ENCODE measurements at regions not wholly inside any gene's neighbourhood (a gene's known extent, or its start where the extent isn't known, plus 50 kb on each side); places are given as distances from the start of the nearest gene placed in this dataset.

DNA sequence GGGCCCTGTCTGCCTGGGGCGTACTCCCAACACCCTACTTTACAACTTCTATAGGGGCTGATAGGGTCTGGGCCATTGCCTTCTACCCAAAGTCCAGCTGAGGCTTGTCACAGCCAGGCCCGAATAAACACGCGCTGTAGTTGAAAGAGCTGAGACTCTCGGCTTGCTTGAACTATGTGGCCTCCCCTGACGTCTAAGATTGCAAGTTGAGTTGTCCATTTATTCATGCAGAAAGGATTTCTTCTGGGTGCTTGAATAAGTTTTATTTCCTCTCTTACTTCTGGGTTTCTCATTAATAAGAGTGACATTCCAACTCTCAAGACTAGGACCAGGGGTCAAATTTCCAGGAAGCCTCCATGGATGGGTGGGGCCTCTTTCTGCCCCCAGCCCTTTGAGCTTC, 74.4 kb upstream of the VRK1 start:
- no peak overlapping the region for H3K4me3 ChIP-seq (replicated peaks in 1 of 2; ENCODE audit: low read depth in 2 of 2, low read length in 2 of 2)
- TF ChIP-seq, protein P1, sequence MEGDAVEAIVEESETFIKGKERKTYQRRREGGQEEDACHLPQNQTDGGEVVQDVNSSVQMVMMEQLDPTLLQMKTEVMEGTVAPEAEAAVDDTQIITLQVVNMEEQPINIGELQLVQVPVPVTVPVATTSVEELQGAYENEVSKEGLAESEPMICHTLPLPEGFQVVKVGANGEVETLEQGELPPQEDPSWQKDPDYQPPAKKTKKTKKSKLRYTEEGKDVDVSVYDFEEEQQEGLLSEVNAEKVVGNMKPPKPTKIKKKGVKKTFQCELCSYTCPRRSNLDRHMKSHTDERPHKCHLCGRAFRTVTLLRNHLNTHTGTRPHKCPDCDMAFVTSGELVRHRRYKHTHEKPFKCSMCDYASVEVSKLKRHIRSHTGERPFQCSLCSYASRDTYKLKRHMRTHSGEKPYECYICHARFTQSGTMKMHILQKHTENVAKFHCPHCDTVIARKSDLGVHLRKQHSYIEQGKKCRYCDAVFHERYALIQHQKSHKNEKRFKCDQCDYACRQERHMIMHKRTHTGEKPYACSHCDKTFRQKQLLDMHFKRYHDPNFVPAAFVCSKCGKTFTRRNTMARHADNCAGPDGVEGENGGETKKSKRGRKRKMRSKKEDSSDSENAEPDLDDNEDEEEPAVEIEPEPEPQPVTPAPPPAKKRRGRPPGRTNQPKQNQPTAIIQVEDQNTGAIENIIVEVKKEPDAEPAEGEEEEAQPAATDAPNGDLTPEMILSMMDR (IDR thresholded peaks at IDR 0.05; ENCODE audit: low read depth, low read length): no peak

DNA sequence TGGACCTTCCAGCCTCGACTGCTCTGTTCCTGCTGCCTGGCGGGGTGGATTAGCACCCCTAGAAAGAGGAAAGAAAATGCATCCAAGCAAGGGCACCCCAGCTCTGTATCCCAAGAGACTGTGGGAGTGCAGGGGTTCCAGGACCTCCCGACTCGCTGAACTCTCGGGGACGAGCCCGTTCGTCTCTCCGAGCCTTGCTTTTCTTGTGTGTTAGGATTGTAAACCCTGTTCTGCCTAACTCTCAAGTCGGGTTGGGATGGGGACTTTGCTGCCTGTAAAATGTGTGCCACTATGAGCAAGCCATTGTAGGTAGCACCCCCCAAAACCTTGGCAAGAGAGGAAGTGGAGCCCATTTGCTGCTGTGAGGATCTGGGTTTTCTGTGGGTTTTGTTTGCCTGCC, 73.2 kb upstream of the VRK1 start:
- DNase-seq (ENCODE audit: low read depth in 2 of 2): no peak
- no peak overlapping the region for H3K4me3 ChIP-seq (replicated peaks in 1 of 2; ENCODE audit: low read depth in 2 of 2, low read length in 2 of 2)
- TF ChIP-seq, protein P1 (IDR thresholded peaks at IDR 0.05; ENCODE audit: low read depth, low read length): no peak

More for the DNA sequence above, 74.4 kb upstream of the VRK1 start:
- DNase-seq (ENCODE audit: low read depth in 2 of 2): no peak

DNA sequence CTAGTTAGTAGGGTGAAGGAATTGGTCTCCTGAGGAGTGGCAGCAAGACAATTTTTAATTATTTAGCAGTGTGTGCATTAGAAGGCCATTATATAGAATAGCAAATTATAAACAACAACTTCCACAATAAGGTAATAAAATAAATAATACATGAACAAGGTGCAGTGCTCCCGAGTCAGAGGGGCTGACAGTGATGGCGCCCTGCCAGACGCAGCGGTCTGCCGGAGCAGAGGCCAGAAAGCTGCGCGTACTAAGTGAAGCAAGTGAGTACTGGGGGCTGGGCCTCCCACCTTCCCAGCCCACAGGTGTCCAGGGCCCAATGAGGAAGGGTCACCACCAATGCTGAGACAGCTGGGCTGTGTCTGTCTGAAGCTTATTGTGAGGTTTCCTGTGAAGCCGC, 72.0 kb upstream of the VRK1 start:
- no peak for DNase-seq (ENCODE audit: low read depth in 2 of 2)
- no peak overlapping the region for H3K4me3 ChIP-seq (replicated peaks in 1 of 2; ENCODE audit: low read depth in 2 of 2, low read length in 2 of 2)
- TF ChIP-seq, protein P1 (IDR thresholded peaks at IDR 0.05; ENCODE audit: low read depth, low read length): no peak

DNA sequence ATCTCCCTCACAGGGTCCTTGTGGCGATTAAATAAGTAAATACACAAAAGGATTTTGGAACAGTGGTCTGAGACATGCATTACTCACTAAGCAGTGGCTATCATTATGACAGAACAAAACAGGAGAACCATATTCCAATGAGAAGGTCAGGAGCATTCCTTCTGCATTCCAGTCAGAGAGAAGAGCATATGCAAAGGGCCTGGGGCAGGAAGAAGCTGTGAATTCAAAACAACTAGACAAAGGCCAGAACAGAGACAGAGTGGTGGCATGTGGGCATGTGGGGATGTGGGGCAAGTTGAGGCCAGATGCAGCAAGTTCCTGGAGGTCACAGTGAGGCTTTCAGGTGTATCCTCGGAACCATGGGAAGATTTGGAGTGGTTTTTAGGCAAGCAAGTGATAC, 70.1 kb upstream of the VRK1 start:
- TF ChIP-seq, protein P1 (IDR thresholded peaks at IDR 0.05; ENCODE audit: low read depth, low read length): no peak

DNA sequence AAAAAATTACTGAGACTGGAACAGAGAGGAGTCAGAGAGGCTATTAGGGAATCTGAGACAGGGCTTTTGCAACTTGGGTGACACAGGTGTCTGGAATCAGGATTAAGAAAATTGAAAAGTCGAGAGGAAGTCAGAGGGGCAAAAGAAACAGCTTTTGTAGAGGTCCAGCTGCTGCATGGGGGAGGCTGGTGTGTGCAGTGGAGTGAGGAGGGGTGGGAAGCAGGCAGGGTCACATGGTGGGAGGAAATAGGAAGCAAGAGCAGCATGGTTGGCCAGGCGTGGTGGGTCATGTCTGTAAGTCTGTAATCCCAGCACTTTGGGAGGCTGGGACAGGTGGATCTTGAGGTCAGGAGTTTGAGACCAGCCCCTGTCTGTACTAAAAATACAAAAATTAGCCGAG, 69.7 kb upstream of the VRK1 start:
- TF ChIP-seq, protein P1 (IDR thresholded peaks at IDR 0.05; ENCODE audit: low read depth, low read length): no peak
- H3K4me3 ChIP-seq (replicated peaks in 1 of 2; ENCODE audit: low read depth in 2 of 2, low read length in 2 of 2): no peak overlapping the region
- no peak for DNase-seq (ENCODE audit: low read depth in 2 of 2)

More for the DNA sequence above, 70.1 kb upstream of the VRK1 start:
- H3K4me3 ChIP-seq (replicated peaks in 1 of 2; ENCODE audit: low read depth in 2 of 2, low read length in 2 of 2): no peak overlapping the region
- no peak for DNase-seq (ENCODE audit: low read depth in 2 of 2)

DNA sequence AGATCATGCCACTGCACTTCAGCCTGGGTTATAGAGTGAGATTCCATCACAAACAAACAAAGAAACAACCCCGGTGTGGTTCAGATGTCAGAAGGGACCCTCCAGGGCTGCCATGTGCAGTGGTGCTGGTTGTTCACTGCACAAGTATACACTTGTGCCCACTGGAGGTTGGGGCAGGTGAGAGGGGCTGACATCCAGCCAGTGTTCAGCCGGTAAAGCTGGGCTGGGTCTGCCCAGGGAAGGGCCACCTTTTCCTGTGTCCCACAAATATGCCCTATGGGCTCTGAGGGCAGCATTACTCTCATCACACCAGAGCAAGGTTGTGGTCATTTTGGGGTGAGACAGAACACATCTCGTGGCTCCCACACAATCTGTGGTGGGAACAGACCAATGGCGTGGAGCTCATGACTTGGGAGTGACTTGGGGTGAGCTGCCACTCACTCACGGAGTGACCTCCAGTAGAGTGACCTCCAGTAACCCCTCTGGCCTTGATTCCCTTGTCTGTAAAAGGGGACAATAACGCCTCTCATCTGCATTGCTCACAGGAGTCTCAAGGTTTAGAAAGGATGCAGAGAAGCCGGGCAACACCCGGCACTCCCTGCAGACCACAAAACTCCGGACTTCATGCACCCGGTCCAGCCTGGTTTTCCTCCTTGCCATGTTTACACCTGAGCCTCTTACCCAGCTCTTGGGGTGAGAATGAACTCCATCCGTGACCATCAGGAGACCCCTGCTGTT, 69.0 kb upstream of the VRK1 start:
- no peak overlapping the region for H3K4me3 ChIP-seq (replicated peaks in 1 of 2; ENCODE audit: low read depth in 2 of 2, low read length in 2 of 2)
- TF ChIP-seq, protein P1 (IDR thresholded peaks at IDR 0.05; ENCODE audit: low read depth, low read length): no peak
- DNase-seq (ENCODE audit: low read depth in 2 of 2): no peak

DNA sequence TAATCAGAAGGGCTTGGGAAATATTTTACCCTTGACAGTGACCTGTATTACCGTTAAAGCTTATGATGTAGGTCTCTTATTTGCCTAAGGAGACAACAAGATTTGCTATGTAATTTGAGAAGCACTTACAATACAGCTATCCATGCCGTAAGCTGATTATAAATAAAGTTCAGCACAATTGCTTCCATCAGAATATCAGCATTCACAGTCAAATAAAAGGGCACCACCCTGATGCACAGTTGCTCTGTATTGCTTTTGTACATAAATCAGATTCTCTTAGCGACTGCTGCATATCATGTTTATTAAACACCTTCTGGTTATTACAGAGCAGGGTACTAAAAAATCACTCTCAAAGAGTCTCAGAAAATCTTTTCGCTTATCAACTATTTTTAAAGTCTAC, 67.3 kb upstream of the VRK1 start:
- TF ChIP-seq, protein P1 (IDR thresholded peaks at IDR 0.05; ENCODE audit: low read depth, low read length): no peak
- no peak overlapping the region for H3K4me3 ChIP-seq (replicated peaks in 1 of 2; ENCODE audit: low read depth in 2 of 2, low read length in 2 of 2)
- DNase-seq (ENCODE audit: low read depth in 2 of 2): no peak
